BLaER1 (cell line): ENCODE measurements at regions not wholly inside any gene's neighbourhood (a gene's known extent, or its start where the extent isn't known, plus 50 kb on each side); places are given as distances from the start of the nearest gene placed in this dataset.

Source experiments
- H3K27ac ChIP-seq: shearing (Covaris generic); formaldehyde crosslinking; 2 replicates; pipeline ENCODE4 v1.8.1; 2022
- H3K27me3 ChIP-seq: shearing (Covaris generic); formaldehyde crosslinking; 2 replicates; pipeline ENCODE4 v1.8.1; 2022
- H3K36me3 ChIP-seq: shearing (Covaris generic); formaldehyde crosslinking; 2 replicates; pipeline ENCODE4 v1.8.1; 2022
- H3K4me1 ChIP-seq: shearing (Covaris generic); formaldehyde crosslinking; 2 replicates; pipeline ENCODE4 v1.8.1; 2022
- H3K4me2 ChIP-seq: shearing (Covaris generic); formaldehyde crosslinking; 2 replicates; pipeline ENCODE4 v1.8.1; 2022
- H3K4me3 ChIP-seq: shearing (Covaris generic); formaldehyde crosslinking; 2 replicates; pipeline ENCODE4 v1.8.1; 2022
- H3K9ac ChIP-seq: shearing (Covaris generic); formaldehyde crosslinking; 2 replicates; pipeline ENCODE4 v1.8.1; 2022
- H3K9me3 ChIP-seq: shearing (Covaris generic); formaldehyde crosslinking; 2 replicates; pipeline ENCODE4 v1.8.1; 2022
- H4K20me1 ChIP-seq: shearing (Covaris generic); formaldehyde crosslinking; 2 replicates; pipeline ENCODE4 v1.8.1; 2022
- Cebpa-rat ChIP-seq: shearing (Covaris generic); IDR thresholded peaks from 2 replicates; pipeline ENCODE4 v1.8.1; 2022

- Histone ChIP-seq H3K4me1 (peaks cover 27% of the 10 kb centered on the region), H4K20me1 (no peaks in the 10 kb centered on the region), H3K4me3 (no peak overlapping the region), H3K9ac (no peak overlapping the region), H3K27ac (no peak overlapping the region), H3K27me3 (no peaks in the 10 kb centered on the region), H3K4me2 (no peak overlapping the region), H3K9me3 (peaks cover 10% of the 10 kb centered on the region; the same call in 1 of the 2 replicates), H3K36me3 (no peaks in the 10 kb centered on the region)
- TF ChIP-seq Cebpa-rat = no peak
These were observed 264.6 kb upstream of the THUMPD2 start for GRCh38 chr2:40043641-40044040.

- no peaks in the 10 kb centered on the region for H3K36me3 ChIP-seq
- H4K20me1 ChIP-seq = no peaks in the 10 kb centered on the region
- H3K9me3 ChIP-seq = peaks cover 10% of the 10 kb centered on the region; the same call in 1 of the 2 replicates
- no peak overlapping the region for H3K9ac ChIP-seq
- no peak overlapping the region for H3K27ac ChIP-seq
- H3K4me1 ChIP-seq = peaks cover 31% of the 10 kb centered on the region
- no peak for TF ChIP-seq Cebpa-rat
- H3K27me3 ChIP-seq = no peaks in the 10 kb centered on the region
- no peak overlapping the region for H3K4me2 ChIP-seq
- H3K4me3 ChIP-seq = no peak overlapping the region
These were observed 264.1 kb upstream of the THUMPD2 start for GRCh38 chr2:40043191-40043590.

- Histone ChIP-seq H3K36me3 (no peaks in the 10 kb centered on the region), H3K4me1 (peaks cover 46% of the 10 kb centered on the region), H3K27ac (no peak overlapping the region), H3K4me2 (no peak overlapping the region), H4K20me1 (no peaks in the 10 kb centered on the region), H3K9me3 (peaks cover 10% of the 10 kb centered on the region; the same call in 1 of the 2 replicates), H3K27me3 (no peaks in the 10 kb centered on the region), H3K4me3 (no peak overlapping the region), H3K9ac (no peak overlapping the region)
- no peak for TF ChIP-seq Cebpa-rat
These were observed 262.6 kb upstream of the THUMPD2 start for GRCh38 chr2:40041422-40042382.

GRCh38 chr2:40039549-40039948 lies 260.5 kb upstream of the THUMPD2 start:
- Histone ChIP-seq H3K4me3 (no peak overlapping the region), H3K4me2 (no peak overlapping the region; the same call in 1 of the 2 replicates), H3K9me3 (peaks cover 15% of the 10 kb centered on the region), H3K27ac (no peak overlapping the region), H3K9ac (no peak overlapping the region), H3K27me3 (no peaks in the 10 kb centered on the region), H3K36me3 (no peaks in the 10 kb centered on the region), H3K4me1 (peaks cover 68% of the 10 kb centered on the region), H4K20me1 (no peaks in the 10 kb centered on the region)
- TF ChIP-seq Cebpa-rat = no peak

- Histone ChIP-seq H3K36me3 (no peaks in the 10 kb centered on the region), H4K20me1 (no peaks in the 10 kb centered on the region), H3K4me3 (no peak overlapping the region), H3K4me1 (peaks cover 67% of the 10 kb centered on the region), H3K27me3 (no peaks in the 10 kb centered on the region), H3K9ac (no peak overlapping the region), H3K27ac (no peak overlapping the region), H3K9me3 (peaks cover 24% of the 10 kb centered on the region), H3K4me2 (peak overlapping the region; percentile 21; the same call in 1 of the 2 replicates)
- no peak for TF ChIP-seq Cebpa-rat
These were observed 259.6 kb upstream of the THUMPD2 start for GRCh38 chr2:40038646-40039045.

- H3K9me3 ChIP-seq = peaks cover 38% of the 10 kb centered on the region
- peak overlapping the region; percentile 39; the same call in 1 of the 2 replicates for H3K27ac ChIP-seq
- no peak overlapping the region for H3K4me3 ChIP-seq
- no peaks in the 10 kb centered on the region for H3K27me3 ChIP-seq
- no peaks in the 10 kb centered on the region for H3K36me3 ChIP-seq
- peaks cover 55% of the 10 kb centered on the region for H3K4me1 ChIP-seq
- TF ChIP-seq Cebpa-rat = no peak
- H4K20me1 ChIP-seq = no peaks in the 10 kb centered on the region
- H3K4me2 ChIP-seq = peak overlapping the region; percentile 67
- peak overlapping the region; percentile 15; the same call in 1 of the 2 replicates for H3K9ac ChIP-seq
These were observed 258.2 kb upstream of the THUMPD2 start for GRCh38 chr2:40037303-40037702.

GRCh38 chr2:40036241-40036640 lies 257.2 kb upstream of the THUMPD2 start:
- no peaks in the 10 kb centered on the region for H3K36me3 ChIP-seq
- H3K9me3 ChIP-seq = peaks cover 43% of the 10 kb centered on the region
- H3K4me1 ChIP-seq = peaks cover 55% of the 10 kb centered on the region
- H4K20me1 ChIP-seq = no peaks in the 10 kb centered on the region
- H3K4me3 ChIP-seq = 0 out of 2 replicates have a peak overlapping the region, but pooled peaks have one; percentile 3
- peak overlapping the region; percentile 67 for H3K4me2 ChIP-seq
- TF ChIP-seq Cebpa-rat = no peak
- no peak overlapping the region for H3K9ac ChIP-seq
- H3K27ac ChIP-seq = peak overlapping the region; percentile 63
- H3K27me3 ChIP-seq = no peaks in the 10 kb centered on the region

GRCh38 chr2:40034801-40035200 lies 255.7 kb upstream of the THUMPD2 start:
- no peak overlapping the region for H3K9ac ChIP-seq
- TF ChIP-seq Cebpa-rat = no peak
- H3K4me3 ChIP-seq = no peak overlapping the region
- peaks cover 60% of the 10 kb centered on the region for H3K4me1 ChIP-seq
- no peaks in the 10 kb centered on the region for H3K27me3 ChIP-seq
- H3K4me2 ChIP-seq = peak overlapping the region; percentile 67; the same call in 1 of the 2 replicates
- H3K36me3 ChIP-seq = no peaks in the 10 kb centered on the region
- H3K27ac ChIP-seq = peak overlapping the region; percentile 63; the same call in 1 of the 2 replicates
- peaks cover 35% of the 10 kb centered on the region for H3K9me3 ChIP-seq
- H4K20me1 ChIP-seq = no peaks in the 10 kb centered on the region

- Histone ChIP-seq H3K9me3 (peaks cover 35% of the 10 kb centered on the region), H3K27me3 (no peaks in the 10 kb centered on the region), H3K27ac (0 out of 2 replicates have a peak overlapping the region, but pooled peaks have one; percentile 63), H3K36me3 (no peaks in the 10 kb centered on the region), H3K4me2 (no peak overlapping the region), H3K9ac (no peak overlapping the region), H3K4me3 (peak overlapping the region; percentile 15; the same call in 1 of the 2 replicates), H3K4me1 (peaks cover 60% of the 10 kb centered on the region), H4K20me1 (no peaks in the 10 kb centered on the region)
- no peak for TF ChIP-seq Cebpa-rat
These were observed 255.1 kb upstream of the THUMPD2 start for GRCh38 chr2:40034198-40034597.

GRCh38 chr2:40033781-40034180 lies 254.7 kb upstream of the THUMPD2 start:
- Histone ChIP-seq H3K4me2 (no peak overlapping the region), H3K27me3 (no peaks in the 10 kb centered on the region), H3K9ac (no peak overlapping the region), H3K4me3 (peak overlapping the region; percentile 15; the same call in 1 of the 2 replicates), H4K20me1 (no peaks in the 10 kb centered on the region), H3K27ac (no peak overlapping the region; the same call in 1 of the 2 replicates), H3K4me1 (peaks cover 60% of the 10 kb centered on the region), H3K9me3 (peaks cover 35% of the 10 kb centered on the region), H3K36me3 (no peaks in the 10 kb centered on the region)
- no peak for TF ChIP-seq Cebpa-rat
